Adrenal gland (tissue), 5 donors: ENCODE measurements at regions not wholly inside any gene's neighbourhood (a gene's known extent, or its start where the extent isn't known, plus 50 kb on each side); places are given as distances from the start of the nearest gene placed in this dataset.

Experiments used
- CTCF ChIP-seq, 6 experiments: fragments of 450-650 bp in 4 of 6; fragments of 200-600 bp in 2 of 6; sonication (generic) in 1 of 6; IDR thresholded peaks; 1 replicate in 5 of 6; 2 replicates in 1 of 6; pipeline versions ENCODE4 v1.5.1 to v1.8.0; 2016 to 2021; ENCODE audit warnings: antibody characterized with exemption in 6 of 6, mild to moderate bottlenecking in 2 of 6, moderate library complexity in 1 of 6
- POLR2A ChIP-seq, 2 donors: fragments of 450-650 bp; IDR thresholded peaks; one replicate each; pipeline ENCODE4 v1.6.1; 2017; ENCODE audit warnings: antibody characterized with exemption in 2 of 2, mild to moderate bottlenecking in 2 of 2, moderate library complexity in 1 of 2
- donor health status: DM: no; HTN: no; CAD: no.

- TF ChIP-seq CTCF (IDR thresholded peaks at IDR 0.05) (no peak), POLR2A (IDR thresholded peaks at IDR 0.05) (no peak)
Measured at GRCh38 chr18:6561016-6561415, 146.3 kb upstream of the L3MBTL4 start.
